Neural cell (in vitro differentiated cells): ENCODE measurements at regions not wholly inside any gene's neighbourhood (a gene's known extent, or its start where the extent isn't known, plus 50 kb on each side); places are given as distances from the start of the nearest gene placed in this dataset.

Experiments used
- EZH2 ChIP-seq: fragments of 200-600, 300-800 bp; shearing (Covaris generic), sonication (generic); IDR thresholded peaks from 2 replicates; pipeline ENCODE4 v1.6.1; 2014; ENCODE audit warnings: antibody characterized with exemption, low read length, borderline replicate concordance, mild to moderate bottlenecking; ENCODE audit not compliant: insufficient read depth, poor library complexity, severe bottlenecking
- RAD21 ChIP-seq: fragments of 450-650 bp; conservative IDR thresholded peaks from 2 replicates; pipeline ENCODE4 v1.6.1; 2014; ENCODE audit warnings: antibody characterized with exemption, mild to moderate bottlenecking, moderate library complexity
- TAF1 ChIP-seq: IDR thresholded peaks from 2 replicates; pipeline ENCODE4 v1.6.1; 2012; ENCODE audit warnings: low read depth
- TF ChIP-seq, protein P1 (sequence below): fragments of 450-650 bp; IDR thresholded peaks from 2 replicates; pipeline ENCODE4 v1.5.1; 2014; ENCODE audit warnings: antibody characterized with exemption, mild to moderate bottlenecking, moderate library complexity; ENCODE audit not compliant: poor library complexity, severe bottlenecking

DNA sequence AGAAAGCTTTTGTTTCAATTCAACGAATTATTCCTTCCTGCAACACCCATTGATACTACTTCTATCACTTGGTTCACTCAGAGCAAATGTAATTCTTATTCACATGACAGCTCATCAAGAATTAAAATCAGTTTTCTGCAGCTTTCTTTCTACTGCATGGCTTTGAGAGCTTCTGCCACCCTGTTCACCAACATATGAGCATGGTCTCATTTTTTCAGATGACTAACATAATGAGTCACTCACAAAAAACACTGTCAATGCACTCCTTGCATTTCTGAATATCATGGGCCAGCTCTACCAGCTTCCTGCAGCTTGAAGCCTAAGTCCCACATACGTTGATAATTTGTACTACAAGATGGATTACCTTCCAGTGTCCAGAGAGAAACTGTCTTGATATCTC lies 342.9 kb downstream of the LRATD1 start:
- TF ChIP-seq, protein P1, sequence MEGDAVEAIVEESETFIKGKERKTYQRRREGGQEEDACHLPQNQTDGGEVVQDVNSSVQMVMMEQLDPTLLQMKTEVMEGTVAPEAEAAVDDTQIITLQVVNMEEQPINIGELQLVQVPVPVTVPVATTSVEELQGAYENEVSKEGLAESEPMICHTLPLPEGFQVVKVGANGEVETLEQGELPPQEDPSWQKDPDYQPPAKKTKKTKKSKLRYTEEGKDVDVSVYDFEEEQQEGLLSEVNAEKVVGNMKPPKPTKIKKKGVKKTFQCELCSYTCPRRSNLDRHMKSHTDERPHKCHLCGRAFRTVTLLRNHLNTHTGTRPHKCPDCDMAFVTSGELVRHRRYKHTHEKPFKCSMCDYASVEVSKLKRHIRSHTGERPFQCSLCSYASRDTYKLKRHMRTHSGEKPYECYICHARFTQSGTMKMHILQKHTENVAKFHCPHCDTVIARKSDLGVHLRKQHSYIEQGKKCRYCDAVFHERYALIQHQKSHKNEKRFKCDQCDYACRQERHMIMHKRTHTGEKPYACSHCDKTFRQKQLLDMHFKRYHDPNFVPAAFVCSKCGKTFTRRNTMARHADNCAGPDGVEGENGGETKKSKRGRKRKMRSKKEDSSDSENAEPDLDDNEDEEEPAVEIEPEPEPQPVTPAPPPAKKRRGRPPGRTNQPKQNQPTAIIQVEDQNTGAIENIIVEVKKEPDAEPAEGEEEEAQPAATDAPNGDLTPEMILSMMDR = no peak
- TF ChIP-seq RAD21 (no peak), TAF1 (no peak), EZH2 (no peak)
